WTC11 (cell line): ENCODE measurements at regions not wholly inside any gene's neighbourhood (a gene's known extent, or its start where the extent isn't known, plus 50 kb on each side); places are given as distances from the start of the nearest gene placed in this dataset.
"Not testable (repeated sequence)": the region's sequence is repeated elsewhere in the genome, so short reads cannot be mapped to it uniquely, and the experiment has no call there.

ENCODE experiments used
- CBFB ChIP-seq: sonication (generic); formaldehyde crosslinking; IDR thresholded peaks from 2 replicates; pipeline ENCODE4 v1.8.1; 2022; ENCODE audit warnings: mild to moderate bottlenecking, low read depth, missing genetic modification reagents
- CTCF ChIP-seq: fragments of 200-600 bp; IDR thresholded peaks from 2 replicates; pipeline ENCODE4 v1.8.0; 2022; ENCODE audit warnings: antibody characterized with exemption
- RELA ChIP-seq: sonication (generic); formaldehyde crosslinking; IDR thresholded peaks from 2 replicates; pipeline ENCODE4 v1.8.1; 2022; ENCODE audit warnings: missing genetic modification reagents, mild to moderate bottlenecking, borderline replicate concordance

- TF ChIP-seq CTCF, CBFB, RELA: not testable (repeated sequence)
Measured at GRCh38 chr3:124152891-124153290, 161.0 kb upstream of the ROPN1 start.
